ENCODE measurements at regions not wholly inside any gene's neighbourhood (a gene's known extent, or its start where the extent isn't known, plus 50 kb on each side); places are given as distances from the start of the nearest gene placed in this dataset.

DNA sequence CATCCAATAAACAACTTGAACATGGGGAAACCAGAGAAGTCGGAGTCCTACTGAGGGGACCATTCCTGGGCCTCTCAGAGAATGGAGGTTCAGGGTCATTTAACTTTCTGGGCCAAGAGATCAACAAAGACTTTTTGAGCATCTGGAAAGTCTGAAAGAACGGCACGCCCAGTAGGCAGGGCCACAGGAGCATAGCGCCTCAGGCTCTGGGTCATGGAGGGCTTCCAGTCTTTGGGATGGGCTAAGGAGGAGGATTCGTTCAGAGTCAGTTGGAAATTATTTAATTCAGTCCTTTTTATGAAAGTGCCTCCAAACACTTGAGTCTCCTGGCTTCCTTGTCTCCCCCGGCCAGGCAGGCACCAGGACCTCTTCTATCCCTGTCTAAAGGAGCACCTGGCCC lies 101.1 kb upstream of the GLI2 start:
- 71% methylated on average over 5 of the region's 6 CpGs for WGBS (ENCODE audit: insufficient coverage, low coverage, low lambda C conversion rate, missing lambda C conversion rate)
- intact Hi-C loops (cut with DNase I): no loop called here
- DNase-seq (no peak), ATAC-seq (no peak)
- Histone ChIP-seq H3K27ac (no peak overlapping the region), H3K36me3 (no peaks in the 10 kb centered on the region), H3K9me3 (no peaks in the 10 kb centered on the region), H3K27me3 (no peaks in the 10 kb centered on the region), H3K4me1 (no peaks in the 10 kb centered on the region), H3K4me3 (no peak overlapping the region)
- TF ChIP-seq POLR2A (IDR thresholded peaks at IDR 0.05): no peak
- TF ChIP-seq, protein P1, sequence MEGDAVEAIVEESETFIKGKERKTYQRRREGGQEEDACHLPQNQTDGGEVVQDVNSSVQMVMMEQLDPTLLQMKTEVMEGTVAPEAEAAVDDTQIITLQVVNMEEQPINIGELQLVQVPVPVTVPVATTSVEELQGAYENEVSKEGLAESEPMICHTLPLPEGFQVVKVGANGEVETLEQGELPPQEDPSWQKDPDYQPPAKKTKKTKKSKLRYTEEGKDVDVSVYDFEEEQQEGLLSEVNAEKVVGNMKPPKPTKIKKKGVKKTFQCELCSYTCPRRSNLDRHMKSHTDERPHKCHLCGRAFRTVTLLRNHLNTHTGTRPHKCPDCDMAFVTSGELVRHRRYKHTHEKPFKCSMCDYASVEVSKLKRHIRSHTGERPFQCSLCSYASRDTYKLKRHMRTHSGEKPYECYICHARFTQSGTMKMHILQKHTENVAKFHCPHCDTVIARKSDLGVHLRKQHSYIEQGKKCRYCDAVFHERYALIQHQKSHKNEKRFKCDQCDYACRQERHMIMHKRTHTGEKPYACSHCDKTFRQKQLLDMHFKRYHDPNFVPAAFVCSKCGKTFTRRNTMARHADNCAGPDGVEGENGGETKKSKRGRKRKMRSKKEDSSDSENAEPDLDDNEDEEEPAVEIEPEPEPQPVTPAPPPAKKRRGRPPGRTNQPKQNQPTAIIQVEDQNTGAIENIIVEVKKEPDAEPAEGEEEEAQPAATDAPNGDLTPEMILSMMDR (IDR thresholded peaks at IDR 0.05): no peak

GRCh38 chr2:120635146-120635545 lies 100.5 kb upstream of the GLI2 start:
- Histone ChIP-seq H3K36me3 (no peaks in the 10 kb centered on the region), H3K27ac (no peak overlapping the region), H3K27me3 (no peaks in the 10 kb centered on the region), H3K4me3 (no peak overlapping the region), H3K9me3 (no peaks in the 10 kb centered on the region), H3K4me1 (no peaks in the 10 kb centered on the region)
- intact Hi-C loops (cut with DNase I): no loop called here
- DNase-seq (no peak), ATAC-seq (no peak)
- WGBS (ENCODE audit: insufficient coverage, low coverage, low lambda C conversion rate, missing lambda C conversion rate): 67% methylated on average over 4 of the region's 5 CpGs
- TF ChIP-seq, protein P1 (IDR thresholded peaks at IDR 0.05): no peak
- TF ChIP-seq POLR2A (IDR thresholded peaks at IDR 0.05): no peak

DNA sequence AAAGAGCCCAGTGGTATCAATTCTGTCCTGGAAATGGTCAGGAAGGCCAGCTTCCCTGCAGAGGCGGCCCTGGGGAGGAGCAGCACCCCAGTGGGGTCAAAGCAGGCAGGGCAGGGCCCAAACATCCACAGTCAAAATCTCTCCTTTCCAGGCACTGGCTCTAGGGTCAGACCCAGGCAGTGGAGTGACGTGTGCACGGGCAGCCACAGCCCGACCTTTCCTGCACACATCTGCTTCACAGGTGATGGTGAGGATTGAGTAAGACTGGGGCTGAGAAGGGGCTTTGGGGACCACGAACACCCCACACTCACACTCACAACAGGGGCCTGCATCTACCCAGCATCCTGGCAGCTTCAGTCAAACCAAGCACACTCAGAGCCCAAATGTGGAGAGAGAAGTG lies 97.8 kb upstream of the GLI2 start:
- Histone ChIP-seq H3K9me3 (no peaks in the 10 kb centered on the region), H3K27ac (no peak overlapping the region), H3K4me3 (no peak overlapping the region), H3K36me3 (no peaks in the 10 kb centered on the region), H3K27me3 (no peaks in the 10 kb centered on the region), H3K4me1 (no peaks in the 10 kb centered on the region)
- WGBS (ENCODE audit: insufficient coverage, low coverage, low lambda C conversion rate, missing lambda C conversion rate): 14% methylated on average over 1 of the region's 5 CpGs
- TF ChIP-seq, protein P1 (IDR thresholded peaks at IDR 0.05): no peak
- TF ChIP-seq POLR2A (IDR thresholded peaks at IDR 0.05): no peak
- intact Hi-C loops (cut with DNase I): no loop called here
- ATAC-seq: no peak
- DNase-seq: no peak

DNA sequence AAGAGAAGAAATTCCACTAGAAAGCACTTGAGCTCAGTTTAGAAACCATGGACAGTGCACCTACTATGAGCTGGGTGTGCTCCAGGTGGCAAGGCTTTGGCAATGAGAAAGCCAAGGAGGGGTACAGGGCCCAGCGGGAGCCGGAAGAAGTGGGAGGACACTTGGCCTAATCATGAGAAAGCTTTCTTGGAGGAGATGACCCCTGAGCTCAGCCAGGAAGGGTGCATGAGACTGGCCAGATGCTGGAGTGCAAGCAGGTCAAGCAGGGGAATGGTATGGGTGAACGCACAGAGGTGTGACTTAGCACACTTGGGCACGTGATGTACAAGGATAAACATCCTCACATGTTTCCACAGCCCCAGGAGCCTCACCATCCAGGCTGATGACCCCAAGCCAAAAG lies 97.2 kb upstream of the GLI2 start:
- DNase-seq (no peak), ATAC-seq (no peak)
- TF ChIP-seq, protein P1 (IDR thresholded peaks at IDR 0.05): no peak
- TF ChIP-seq POLR2A (IDR thresholded peaks at IDR 0.05): no peak
- Histone ChIP-seq H3K9me3 (no peaks in the 10 kb centered on the region), H3K27me3 (no peaks in the 10 kb centered on the region), H3K27ac (no peak overlapping the region), H3K4me3 (no peak overlapping the region), H3K36me3 (no peaks in the 10 kb centered on the region), H3K4me1 (no peaks in the 10 kb centered on the region)
- intact Hi-C loops (cut with DNase I): no loop called here
- 40% methylated on average over 1 of the region's 4 CpGs for WGBS (ENCODE audit: insufficient coverage, low coverage, low lambda C conversion rate, missing lambda C conversion rate)

DNA sequence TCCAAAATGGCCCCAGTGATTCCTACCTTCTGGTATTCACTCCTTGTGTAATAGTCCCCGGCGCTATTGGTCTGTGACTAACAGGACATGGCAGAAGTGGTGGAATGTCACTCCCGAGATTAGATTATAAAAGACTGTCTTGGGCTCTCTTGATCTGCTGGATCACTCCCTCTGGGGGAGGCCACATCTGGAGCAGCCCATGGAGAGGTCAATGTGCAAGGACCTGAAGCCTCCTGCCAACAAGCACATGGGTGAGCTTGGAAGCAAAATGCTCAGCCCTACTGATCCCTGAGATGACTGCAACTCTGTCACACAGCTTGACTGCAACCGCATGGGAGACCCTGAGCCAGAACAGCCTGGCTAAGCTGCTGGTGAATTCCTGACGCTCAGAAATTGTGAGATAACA lies 94.3 kb upstream of the GLI2 start:
- no peak for DNase-seq
- TF ChIP-seq, protein P1 (IDR thresholded peaks at IDR 0.05): no peak
- no peak for TF ChIP-seq POLR2A (IDR thresholded peaks at IDR 0.05)
- intact Hi-C loops (cut with DNase I): no loop called here
- H3K9me3 ChIP-seq: no peaks in the 10 kb centered on the region
- H3K4me3 ChIP-seq: no peak overlapping the region
- H3K4me1 ChIP-seq: no peaks in the 10 kb centered on the region
- WGBS (ENCODE audit: insufficient coverage, low coverage, low lambda C conversion rate, missing lambda C conversion rate): 64% methylated on average over 4 of the region's 5 CpGs
- ATAC-seq: no peak
- H3K27ac ChIP-seq: no peak overlapping the region
- no peaks in the 10 kb centered on the region for H3K27me3 ChIP-seq
- H3K36me3 ChIP-seq: no peaks in the 10 kb centered on the region
